Astrocyte (in vitro differentiated cells and primary cell): ENCODE measurements at regions not wholly inside any gene's neighbourhood (a gene's known extent, or its start where the extent isn't known, plus 50 kb on each side); places are given as distances from the start of the nearest gene placed in this dataset.

Experiments
- CTCF ChIP-seq: IDR thresholded peaks from 2 replicates; pipeline ENCODE4 v1.5.1; 2011; ENCODE audit warnings: low read depth, mild to moderate bottlenecking, inconsistent platforms, low read length, moderate library complexity; ENCODE audit not compliant: insufficient read depth
- EZH2 ChIP-seq: IDR thresholded peaks from 2 replicates; pipeline ENCODE4 v1.6.1; 2012; ENCODE audit warnings: mild to moderate bottlenecking, low read length, inconsistent platforms; ENCODE audit not compliant: insufficient read depth

GRCh38 chr17:30605027-30605426 is 127.8 kb downstream of the GOSR1 start:
- TF ChIP-seq CTCF = no peak
- TF ChIP-seq EZH2 = no peak
